Ishikawa (cell line): ENCODE measurements at regions not wholly inside any gene's neighbourhood (a gene's known extent, or its start where the extent isn't known, plus 50 kb on each side); places are given as distances from the start of the nearest gene placed in this dataset.

Source experiments
- CEBPB ChIP-seq: IDR thresholded peaks from 2 replicates; pipeline ENCODE4 v1.6.1; 2012
- CREB1 ChIP-seq: IDR thresholded peaks from 2 replicates; pipeline ENCODE4 v1.6.1; 2012; ENCODE audit warnings: low read depth
- EGR1 ChIP-seq: IDR thresholded peaks from 2 replicates; pipeline ENCODE4 v1.6.1; 2012
- EP300 ChIP-seq: IDR thresholded peaks from 2 replicates; pipeline ENCODE4 v1.6.1; 2012; ENCODE audit warnings: borderline replicate concordance
- FOXM1 ChIP-seq: IDR thresholded peaks from 2 replicates; pipeline ENCODE4 v1.6.1; 2012; ENCODE audit warnings: low read depth, borderline replicate concordance
- NFIC ChIP-seq: IDR thresholded peaks from 2 replicates; pipeline ENCODE4 v1.6.1; 2012
- RAD21 ChIP-seq: IDR thresholded peaks from 2 replicates; pipeline ENCODE4 v1.6.1; 2012; ENCODE audit warnings: low read depth
- TAF1 ChIP-seq: IDR thresholded peaks from 2 replicates; pipeline ENCODE4 v1.6.1; 2012; ENCODE audit warnings: low read depth, mild to moderate bottlenecking
- TCF12 ChIP-seq: IDR thresholded peaks from 2 replicates; pipeline ENCODE4 v1.6.1; 2012; ENCODE audit warnings: low read depth
- TEAD4 ChIP-seq: IDR thresholded peaks from 2 replicates; pipeline ENCODE4 v1.6.1; 2012
- YY1 ChIP-seq: IDR thresholded peaks from 2 replicates; pipeline ENCODE4 v1.6.1; 2012; ENCODE audit warnings: low read depth
- ZBTB7A ChIP-seq: IDR thresholded peaks from 2 replicates; pipeline ENCODE4 v1.6.1; 2012; ENCODE audit warnings: low read depth
- TF ChIP-seq, protein P1 (sequence below): IDR thresholded peaks from 2 replicates; pipeline ENCODE4 v1.6.1; 2012; ENCODE audit warnings: low read depth, mild to moderate bottlenecking
- TF ChIP-seq, protein P2 (sequence below): IDR thresholded peaks from 2 replicates; pipeline ENCODE4 v1.6.1; 2012
- TF ChIP-seq, protein P3 (sequence below): IDR thresholded peaks from 2 replicates; pipeline ENCODE4 v1.6.1; 2012

DNA sequence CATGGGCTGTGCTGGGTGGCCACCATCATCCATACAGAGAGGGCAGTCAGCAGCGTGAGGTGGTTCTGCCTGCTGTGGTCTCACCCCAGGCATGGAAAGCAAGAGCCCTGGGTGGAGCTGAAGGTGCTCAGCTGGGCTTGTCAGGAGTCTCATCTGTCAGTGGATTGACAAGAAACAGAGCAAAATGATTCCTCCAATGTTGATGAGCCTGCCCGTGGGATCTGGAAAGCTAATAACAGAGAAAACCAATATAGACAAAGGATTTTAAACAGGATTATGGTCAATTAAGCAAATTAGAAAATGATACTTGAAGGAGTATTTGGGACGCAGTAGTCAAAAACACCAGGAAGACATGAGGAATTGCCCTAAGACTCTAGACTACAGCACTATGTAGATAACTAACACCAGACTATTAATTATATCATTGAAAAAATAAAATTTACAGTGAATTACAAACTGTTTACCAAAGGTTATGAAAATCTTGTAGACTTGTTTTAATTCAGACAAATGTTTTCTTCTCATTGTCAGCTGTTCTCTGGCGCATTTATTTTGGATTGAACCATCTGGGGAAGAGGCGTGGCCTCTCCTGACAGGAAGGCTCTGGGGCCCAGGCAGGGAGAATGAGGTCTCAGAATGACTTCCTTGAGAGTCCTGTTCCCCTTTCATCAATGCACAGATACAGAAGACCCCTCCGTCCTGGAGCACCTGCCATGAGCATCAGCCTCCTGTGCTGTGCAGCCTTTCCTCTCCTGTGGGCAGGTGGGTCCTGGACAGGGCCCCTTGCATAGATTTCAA lies 211.2 kb upstream of the PRSS58 start:
- TF ChIP-seq, protein P1, sequence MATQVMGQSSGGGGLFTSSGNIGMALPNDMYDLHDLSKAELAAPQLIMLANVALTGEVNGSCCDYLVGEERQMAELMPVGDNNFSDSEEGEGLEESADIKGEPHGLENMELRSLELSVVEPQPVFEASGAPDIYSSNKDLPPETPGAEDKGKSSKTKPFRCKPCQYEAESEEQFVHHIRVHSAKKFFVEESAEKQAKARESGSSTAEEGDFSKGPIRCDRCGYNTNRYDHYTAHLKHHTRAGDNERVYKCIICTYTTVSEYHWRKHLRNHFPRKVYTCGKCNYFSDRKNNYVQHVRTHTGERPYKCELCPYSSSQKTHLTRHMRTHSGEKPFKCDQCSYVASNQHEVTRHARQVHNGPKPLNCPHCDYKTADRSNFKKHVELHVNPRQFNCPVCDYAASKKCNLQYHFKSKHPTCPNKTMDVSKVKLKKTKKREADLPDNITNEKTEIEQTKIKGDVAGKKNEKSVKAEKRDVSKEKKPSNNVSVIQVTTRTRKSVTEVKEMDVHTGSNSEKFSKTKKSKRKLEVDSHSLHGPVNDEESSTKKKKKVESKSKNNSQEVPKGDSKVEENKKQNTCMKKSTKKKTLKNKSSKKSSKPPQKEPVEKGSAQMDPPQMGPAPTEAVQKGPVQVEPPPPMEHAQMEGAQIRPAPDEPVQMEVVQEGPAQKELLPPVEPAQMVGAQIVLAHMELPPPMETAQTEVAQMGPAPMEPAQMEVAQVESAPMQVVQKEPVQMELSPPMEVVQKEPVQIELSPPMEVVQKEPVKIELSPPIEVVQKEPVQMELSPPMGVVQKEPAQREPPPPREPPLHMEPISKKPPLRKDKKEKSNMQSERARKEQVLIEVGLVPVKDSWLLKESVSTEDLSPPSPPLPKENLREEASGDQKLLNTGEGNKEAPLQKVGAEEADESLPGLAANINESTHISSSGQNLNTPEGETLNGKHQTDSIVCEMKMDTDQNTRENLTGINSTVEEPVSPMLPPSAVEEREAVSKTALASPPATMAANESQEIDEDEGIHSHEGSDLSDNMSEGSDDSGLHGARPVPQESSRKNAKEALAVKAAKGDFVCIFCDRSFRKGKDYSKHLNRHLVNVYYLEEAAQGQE = no peak
- TF ChIP-seq YY1 (no peak), NFIC (no peak), CEBPB (no peak), EP300 (no peak), RAD21 (no peak), FOXM1 (no peak), CREB1 (no peak), TAF1 (no peak), TCF12 (no peak), EGR1 (no peak), TEAD4 (no peak)
- TF ChIP-seq, protein P2, sequence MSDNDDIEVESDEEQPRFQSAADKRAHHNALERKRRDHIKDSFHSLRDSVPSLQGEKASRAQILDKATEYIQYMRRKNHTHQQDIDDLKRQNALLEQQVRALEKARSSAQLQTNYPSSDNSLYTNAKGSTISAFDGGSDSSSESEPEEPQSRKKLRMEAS = no peak

DNA sequence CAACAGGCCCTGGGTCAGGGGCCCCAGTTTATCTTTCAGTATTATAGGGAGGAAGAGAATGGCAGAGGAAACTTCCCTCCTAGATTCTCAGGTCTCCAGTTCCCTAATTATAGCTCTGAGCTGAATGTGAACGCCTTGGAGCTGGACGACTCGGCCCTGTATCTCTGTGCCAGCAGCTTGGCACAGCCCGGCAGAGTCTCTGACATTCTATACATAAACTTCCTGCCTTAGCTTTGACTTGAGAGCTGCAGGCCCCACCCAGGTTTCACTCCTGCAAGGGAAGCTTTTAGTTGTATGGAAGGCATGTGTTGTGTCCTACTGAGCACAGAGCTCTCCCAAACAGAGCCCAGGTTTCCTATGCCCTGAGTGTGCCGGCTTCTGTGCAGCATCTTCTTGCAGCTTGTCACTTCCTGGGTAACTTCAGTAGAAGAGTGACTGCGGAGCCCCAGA lies 205.6 kb upstream of the PRSS58 start:
- TF ChIP-seq CREB1 = no peak
- TF ChIP-seq CEBPB = no peak
- no peak for TF ChIP-seq ZBTB7A
- TF ChIP-seq EP300 = no peak
- no peak for TF ChIP-seq EGR1
- no peak for TF ChIP-seq TEAD4
- TF ChIP-seq, protein P1 = no peak
- TF ChIP-seq, protein P2 = no peak
- no peak for TF ChIP-seq TAF1
- TF ChIP-seq FOXM1 = no peak
- no peak for TF ChIP-seq TCF12
- no peak for TF ChIP-seq NFIC
- TF ChIP-seq YY1 = no peak
- TF ChIP-seq, protein P3, sequence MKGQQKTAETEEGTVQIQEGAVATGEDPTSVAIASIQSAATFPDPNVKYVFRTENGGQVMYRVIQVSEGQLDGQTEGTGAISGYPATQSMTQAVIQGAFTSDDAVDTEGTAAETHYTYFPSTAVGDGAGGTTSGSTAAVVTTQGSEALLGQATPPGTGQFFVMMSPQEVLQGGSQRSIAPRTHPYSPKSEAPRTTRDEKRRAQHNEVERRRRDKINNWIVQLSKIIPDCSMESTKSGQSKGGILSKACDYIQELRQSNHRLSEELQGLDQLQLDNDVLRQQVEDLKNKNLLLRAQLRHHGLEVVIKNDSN = no peak
- no peak for TF ChIP-seq RAD21

DNA sequence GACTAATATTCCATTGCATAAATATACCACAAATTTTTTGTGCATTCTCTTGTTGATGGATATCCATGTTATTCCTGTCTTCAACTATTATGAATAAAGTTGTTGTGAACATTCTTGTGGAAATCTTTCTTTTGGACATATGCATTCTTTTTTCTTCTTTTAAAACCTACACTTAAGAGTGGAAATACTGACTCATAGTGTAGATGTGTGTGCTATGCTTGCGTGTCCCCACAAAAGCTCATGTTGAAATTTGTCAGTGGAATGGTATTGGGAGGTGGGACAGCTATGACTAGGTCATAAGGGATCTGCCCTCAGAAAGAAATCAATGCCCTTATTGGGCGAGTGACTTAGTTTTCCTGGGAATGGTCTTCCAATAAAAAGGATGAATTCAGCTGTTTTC lies 203.6 kb upstream of the PRSS58 start:
- no peak for TF ChIP-seq TCF12
- TF ChIP-seq, protein P3 = no peak
- TF ChIP-seq, protein P1 = no peak
- TF ChIP-seq EGR1 = no peak
- no peak for TF ChIP-seq RAD21
- TF ChIP-seq CREB1 = no peak

DNA sequence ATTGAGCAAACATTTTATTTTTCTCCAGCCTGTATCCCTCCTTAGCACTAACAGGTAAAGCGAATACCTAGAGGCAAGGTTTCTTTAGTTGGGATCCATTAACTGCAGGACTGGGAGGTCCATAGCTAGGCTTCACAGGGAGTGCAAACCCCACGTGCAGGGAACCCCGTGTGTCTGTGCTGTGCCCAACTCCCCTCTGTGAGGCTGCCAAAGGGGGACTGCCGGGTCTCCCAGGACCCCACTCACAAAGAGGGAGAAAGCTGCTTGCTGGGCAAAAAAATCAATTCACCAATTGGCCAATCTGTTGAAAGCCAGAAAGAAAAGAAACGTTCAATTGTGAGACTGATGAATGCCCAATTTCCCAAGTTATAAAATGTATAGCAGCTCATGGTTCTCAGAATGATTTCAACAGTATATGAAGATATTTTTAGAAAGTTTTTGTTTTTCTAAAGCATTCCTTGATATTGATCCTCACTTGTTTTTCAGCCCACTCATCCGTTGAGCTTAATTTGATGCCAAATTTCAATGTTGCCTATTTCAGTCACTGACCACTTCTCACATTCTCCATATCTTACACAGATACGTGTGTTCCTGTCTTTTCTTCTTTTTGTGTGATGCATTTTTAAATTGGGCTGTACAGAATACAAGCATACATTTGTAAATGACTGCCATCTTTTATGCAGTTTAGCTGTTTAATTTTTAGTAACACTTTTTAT lies 202.7 kb upstream of the PRSS58 start:
- TF ChIP-seq ZBTB7A (no peak), CREB1 (no peak), YY1 (no peak), FOXM1 (no peak), TAF1 (no peak), EP300 (no peak), RAD21 (no peak), EGR1 (no peak), TCF12 (no peak), TEAD4 (no peak), NFIC (no peak)
- TF ChIP-seq, protein P3 = no peak
- TF ChIP-seq, protein P1 = no peak
- TF ChIP-seq, protein P2 = no peak
